ENCODE measurements at regions not wholly inside any gene's neighbourhood (a gene's known extent, or its start where the extent isn't known, plus 50 kb on each side); places are given as distances from the start of the nearest gene placed in this dataset.

DNA sequence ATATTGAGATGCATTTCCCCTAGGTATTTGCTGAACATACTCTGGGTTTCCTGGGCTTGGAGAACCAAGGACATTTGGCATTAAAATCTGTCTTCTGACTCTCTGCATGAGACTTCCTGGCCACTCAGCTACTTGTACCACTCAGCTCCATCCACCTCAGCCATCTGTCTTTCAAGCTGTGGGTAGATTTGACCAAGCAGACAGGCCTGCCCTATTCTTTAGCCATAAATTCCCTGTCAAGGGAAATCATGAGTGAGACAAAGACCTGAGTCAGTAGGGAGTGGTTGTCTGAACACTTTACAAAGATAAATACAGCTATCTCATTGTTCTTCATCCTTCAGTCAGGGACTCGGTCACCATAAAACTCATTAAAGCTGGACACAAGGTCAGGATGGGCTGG, 399.1 kb downstream of the GPAM start:
- TF ChIP-seq CTCF (IDR thresholded peaks at IDR 0.05), result no peak
- no peak for TF ChIP-seq ZNF121 (CRISPR knock-in tag; IDR thresholded peaks at IDR 0.05)
- no peak for TF ChIP-seq NR1H2 (CRISPR knock-in tag; IDR thresholded peaks at IDR 0.05)
- TF ChIP-seq NR3C1 (CRISPR knock-in tag; conservative IDR thresholded peaks at IDR 0.05; ENCODE audit: low read depth), result no peak
- TF ChIP-seq TEAD4 (CRISPR knock-in tag; IDR thresholded peaks at IDR 0.05), result no peak
- TF ChIP-seq TCF7 (CRISPR knock-in tag; IDR thresholded peaks at IDR 0.05; ENCODE audit: low read depth), result no peak
- TF ChIP-seq ESRRA (CRISPR knock-in tag; IDR thresholded peaks at IDR 0.05; ENCODE audit: borderline replicate concordance), result no peak
- TF ChIP-seq, protein P1, sequence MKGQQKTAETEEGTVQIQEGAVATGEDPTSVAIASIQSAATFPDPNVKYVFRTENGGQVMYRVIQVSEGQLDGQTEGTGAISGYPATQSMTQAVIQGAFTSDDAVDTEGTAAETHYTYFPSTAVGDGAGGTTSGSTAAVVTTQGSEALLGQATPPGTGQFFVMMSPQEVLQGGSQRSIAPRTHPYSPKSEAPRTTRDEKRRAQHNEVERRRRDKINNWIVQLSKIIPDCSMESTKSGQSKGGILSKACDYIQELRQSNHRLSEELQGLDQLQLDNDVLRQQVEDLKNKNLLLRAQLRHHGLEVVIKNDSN (CRISPR knock-in tag; IDR thresholded peaks at IDR 0.05), result no peak
- no peak for TF ChIP-seq ETV6 (CRISPR knock-in tag; IDR thresholded peaks at IDR 0.05)
- no peak for TF ChIP-seq PRDM15 (CRISPR knock-in tag; IDR thresholded peaks at IDR 0.05)
- TF ChIP-seq EMX1 (CRISPR knock-in tag; IDR thresholded peaks at IDR 0.05), result no peak
- no peak for TF ChIP-seq ATF2 (CRISPR knock-in tag; IDR thresholded peaks at IDR 0.05; ENCODE audit: borderline replicate concordance, low read depth)
- no peak for TF ChIP-seq FOXP1 (CRISPR knock-in tag; IDR thresholded peaks at IDR 0.05; ENCODE audit: borderline replicate concordance)
- no peak for TF ChIP-seq CREB1 (CRISPR knock-in tag; IDR thresholded peaks at IDR 0.05)

Data from WTC11 (cell line).